ENCODE measurements at regions not wholly inside any gene's neighbourhood (a gene's known extent, or its start where the extent isn't known, plus 50 kb on each side); places are given as distances from the start of the nearest gene placed in this dataset.

GRCh38 chr12:58633479-58633878, 286.8 kb downstream of the LRIG3 start:
- DNase-seq (ENCODE audit: low spot score) (no peak), ATAC-seq (no peak)
- H3K9me3 Mint-ChIP-seq = peaks cover 3% of the 10 kb centered on the region
- H3K4me1 Mint-ChIP-seq (ENCODE audit: low read depth in 2 of 2) = no peaks in the 10 kb centered on the region
- no peaks in the 10 kb centered on the region for H3K27me3 Mint-ChIP-seq
- no peak overlapping the region for H3K4me3 Mint-ChIP-seq
- no peaks in the 10 kb centered on the region for H3K36me3 Mint-ChIP-seq
- no peak overlapping the region for H3K27ac Mint-ChIP-seq

- no peaks in the 10 kb centered on the region for H3K36me3 Mint-ChIP-seq
- no peaks in the 10 kb centered on the region for H3K4me1 Mint-ChIP-seq (ENCODE audit: low read depth in 2 of 2)
- ATAC-seq (no peak), DNase-seq (ENCODE audit: low spot score) (no peak)
- H3K27ac Mint-ChIP-seq = no peak overlapping the region
- no peak overlapping the region for H3K4me3 Mint-ChIP-seq
- H3K27me3 Mint-ChIP-seq = no peaks in the 10 kb centered on the region
- H3K9me3 Mint-ChIP-seq = no peaks in the 10 kb centered on the region
These were observed 280.9 kb downstream of the LRIG3 start for GRCh38 chr12:58639318-58639934.

- no peaks in the 10 kb centered on the region for H3K9me3 Mint-ChIP-seq
- no peak overlapping the region for H3K27ac Mint-ChIP-seq
- no peaks in the 10 kb centered on the region for H3K4me1 Mint-ChIP-seq (ENCODE audit: low read depth in 2 of 2)
- no peaks in the 10 kb centered on the region for H3K36me3 Mint-ChIP-seq
- H3K4me3 Mint-ChIP-seq = no peak overlapping the region
- H3K27me3 Mint-ChIP-seq = no peaks in the 10 kb centered on the region
- DNase-seq (ENCODE audit: low spot score) = no peak
- no peak for ATAC-seq
These were observed 280.0 kb downstream of the LRIG3 start for GRCh38 chr12:58640314-58640713.

- Mint-ChIP-seq H3K27me3 (no peaks in the 10 kb centered on the region), H3K4me3 (no peak overlapping the region), H3K4me1 (ENCODE audit: low read depth in 2 of 2) (no peaks in the 10 kb centered on the region), H3K27ac (no peak overlapping the region), H3K9me3 (no peaks in the 10 kb centered on the region), H3K36me3 (no peaks in the 10 kb centered on the region)
- ATAC-seq (no peak), DNase-seq (ENCODE audit: low spot score) (no peak)
These were observed 274.4 kb downstream of the LRIG3 start for GRCh38 chr12:58645946-58646345.

- Mint-ChIP-seq H3K4me1 (ENCODE audit: low read depth in 2 of 2) (no peaks in the 10 kb centered on the region), H3K36me3 (no peaks in the 10 kb centered on the region), H3K27ac (no peak overlapping the region), H3K9me3 (no peaks in the 10 kb centered on the region), H3K27me3 (no peaks in the 10 kb centered on the region), H3K4me3 (no peak overlapping the region)
- DNase-seq (ENCODE audit: low spot score) (no peak), ATAC-seq (no peak)
These were observed 272.8 kb downstream of the LRIG3 start for GRCh38 chr12:58647495-58647894.

GRCh38 chr12:58648176-58648575, 272.1 kb downstream of the LRIG3 start:
- H3K4me3 Mint-ChIP-seq = no peak overlapping the region
- H3K36me3 Mint-ChIP-seq = no peaks in the 10 kb centered on the region
- no peaks in the 10 kb centered on the region for H3K9me3 Mint-ChIP-seq

GRCh38 chr12:58651850-58652249, 268.5 kb downstream of the LRIG3 start:
- Mint-ChIP-seq H3K9me3 (peaks cover 4% of the 10 kb centered on the region), H3K4me3 (no peak overlapping the region), H3K27ac (no peak overlapping the region), H3K27me3 (no peaks in the 10 kb centered on the region), H3K4me1 (ENCODE audit: low read depth in 2 of 2) (no peaks in the 10 kb centered on the region), H3K36me3 (no peaks in the 10 kb centered on the region)
- DNase-seq (ENCODE audit: low spot score) (no peak), ATAC-seq (no peak)

More at GRCh38 chr12:58648176-58648575, 272.1 kb downstream of the LRIG3 start:
- DNase-seq (ENCODE audit: low spot score) (no peak), ATAC-seq (no peak)
- Mint-ChIP-seq H3K27me3 (no peaks in the 10 kb centered on the region), H3K4me1 (ENCODE audit: low read depth in 2 of 2) (no peaks in the 10 kb centered on the region), H3K27ac (no peak overlapping the region)

GRCh38 chr12:58654021-58654420, 266.3 kb downstream of the LRIG3 start:
- Mint-ChIP-seq H3K4me1 (ENCODE audit: low read depth in 2 of 2) (no peaks in the 10 kb centered on the region), H3K9me3 (peaks cover 4% of the 10 kb centered on the region), H3K36me3 (no peaks in the 10 kb centered on the region), H3K27me3 (no peaks in the 10 kb centered on the region), H3K4me3 (no peak overlapping the region), H3K27ac (no peak overlapping the region)
- DNase-seq (ENCODE audit: low spot score) (no peak), ATAC-seq (no peak)

GRCh38 chr12:58655375-58655774, 264.9 kb downstream of the LRIG3 start:
- no peaks in the 10 kb centered on the region for H3K27me3 Mint-ChIP-seq
- H3K36me3 Mint-ChIP-seq = no peaks in the 10 kb centered on the region
- H3K9me3 Mint-ChIP-seq = peaks cover 4% of the 10 kb centered on the region
- no peaks in the 10 kb centered on the region for H3K4me1 Mint-ChIP-seq (ENCODE audit: low read depth in 2 of 2)
- H3K27ac Mint-ChIP-seq = no peak overlapping the region
- DNase-seq (ENCODE audit: low spot score) = no peak
- no peak overlapping the region for H3K4me3 Mint-ChIP-seq
- peak in 1 of 2 donors; percentile 31 for ATAC-seq

GRCh38 chr12:58656254-58657009, 263.9 kb downstream of the LRIG3 start:
- DNase-seq (ENCODE audit: low spot score) (no peak), ATAC-seq (peak in 1 of 2 donors; percentile 53)
- Mint-ChIP-seq H3K4me1 (ENCODE audit: low read depth in 2 of 2) (no peaks in the 10 kb centered on the region), H3K4me3 (no peak overlapping the region), H3K27me3 (no peaks in the 10 kb centered on the region), H3K27ac (no peak overlapping the region), H3K9me3 (peaks cover 4% of the 10 kb centered on the region), H3K36me3 (no peaks in the 10 kb centered on the region)

GRCh38 chr12:58657190-58657589, 263.1 kb downstream of the LRIG3 start:
- Mint-ChIP-seq H3K27ac (no peak overlapping the region), H3K27me3 (no peaks in the 10 kb centered on the region), H3K36me3 (no peaks in the 10 kb centered on the region), H3K9me3 (peaks cover 5% of the 10 kb centered on the region), H3K4me1 (ENCODE audit: low read depth in 2 of 2) (no peaks in the 10 kb centered on the region), H3K4me3 (no peak overlapping the region)
- ATAC-seq (no peak), DNase-seq (ENCODE audit: low spot score) (no peak)

- ATAC-seq = no peak
- H3K9me3 Mint-ChIP-seq = peaks cover 5% of the 10 kb centered on the region
These were observed 254.9 kb downstream of the LRIG3 start for GRCh38 chr12:58665375-58665774.

GRCh38 chr12:58668233-58668632, 252.1 kb downstream of the LRIG3 start:
- ATAC-seq (no peak), DNase-seq (ENCODE audit: low spot score) (no peak)
- Mint-ChIP-seq H3K27me3 (no peaks in the 10 kb centered on the region), H3K9me3 (peaks cover 15% of the 10 kb centered on the region), H3K4me3 (no peak overlapping the region), H3K27ac (no peak overlapping the region), H3K36me3 (no peaks in the 10 kb centered on the region), H3K4me1 (ENCODE audit: low read depth in 2 of 2) (no peaks in the 10 kb centered on the region)

More at GRCh38 chr12:58665375-58665774, 254.9 kb downstream of the LRIG3 start:
- Mint-ChIP-seq H3K27ac (no peak overlapping the region), H3K27me3 (no peaks in the 10 kb centered on the region), H3K36me3 (no peaks in the 10 kb centered on the region), H3K4me1 (ENCODE audit: low read depth in 2 of 2) (no peaks in the 10 kb centered on the region), H3K4me3 (no peak overlapping the region)
- no peak for DNase-seq (ENCODE audit: low spot score)

- DNase-seq (ENCODE audit: low spot score) = no peak
- Mint-ChIP-seq H3K4me1 (ENCODE audit: low read depth in 2 of 2) (no peaks in the 10 kb centered on the region), H3K27me3 (no peaks in the 10 kb centered on the region), H3K36me3 (no peaks in the 10 kb centered on the region), H3K4me3 (no peak overlapping the region), H3K27ac (no peak overlapping the region), H3K9me3 (peaks cover 15% of the 10 kb centered on the region)
- ATAC-seq = no peak
These were observed 251.4 kb downstream of the LRIG3 start for GRCh38 chr12:58668871-58669270.
